Right lobe of liver (tissue), 4 donors: ENCODE measurements at regions not wholly inside any gene's neighbourhood (a gene's known extent, or its start where the extent isn't known, plus 50 kb on each side); places are given as distances from the start of the nearest gene placed in this dataset.

ENCODE experiments used
- CTCF ChIP-seq, 4 donors: fragments of 200-600 bp in 3 of 4; fragments of 450-650 bp in 1 of 4; IDR thresholded peaks; one replicate each; pipeline versions ENCODE4 v1.5.1 to v1.8.0; 2016 to 2022; ENCODE audit warnings: antibody characterized with exemption in 4 of 4, mild to moderate bottlenecking in 2 of 4
- POLR2A ChIP-seq: fragments of 450-650 bp; IDR thresholded peaks from one replicate; pipeline ENCODE4 v1.6.1; 2017; ENCODE audit warnings: antibody characterized with exemption, mild to moderate bottlenecking
- donor health status: DM: no; HTN: no; CAD: no.
- donor health status: DM: no; HTN: no; CAD: no.
- donor health status: DM: no; HTN: yes; CAD: no.

- TF ChIP-seq CTCF (IDR thresholded peaks at IDR 0.05) (no peak), POLR2A (no peak)
Observed at GRCh38 chr2:56011624-56012023, 88.0 kb upstream of the EFEMP1 start.
